Ovary (tissue), 7 donors: ENCODE measurements at regions not wholly inside any gene's neighbourhood (a gene's known extent, or its start where the extent isn't known, plus 50 kb on each side); places are given as distances from the start of the nearest gene placed in this dataset.

Experiments
- DNase-seq, 5 donors: peaks; one replicate each; pipeline ENCODE4 v3.0.0-alpha.2; 2019 to 2020
- H3K27ac ChIP-seq, 2 donors: fragments of 200-600 bp; one replicate each; pipeline versions ENCODE4 v1.5.1 to v1.8.0; 2019 to 2022
- H3K27me3 ChIP-seq: fragments of 200-600 bp; one replicate; pipeline ENCODE4 v1.8.0; 2022
- H3K36me3 ChIP-seq: fragments of 200-600 bp; sonication (generic); one replicate; pipeline ENCODE4 v1.5.1; 2019
- H3K4me1 ChIP-seq: one replicate; pipeline ENCODE4 v1.8.1; 2013; ENCODE audit warnings: mild to moderate bottlenecking, moderate library complexity; ENCODE audit not compliant: insufficient read depth
- H3K4me3 ChIP-seq: fragments of 200-600 bp; sonication (generic); one replicate; pipeline ENCODE4 v1.5.1; 2017
- H3K9me3 ChIP-seq, 2 donors: fragments of 200-600 bp in 1 of 2; sonication (generic) in 1 of 2; one replicate each; pipeline versions ENCODE4 v1.5.1 to v1.8.1; 2013 to 2019; ENCODE audit warnings: mild to moderate bottlenecking in 1 of 2, moderate library complexity in 1 of 2
- EP300 ChIP-seq: sonication (generic); formaldehyde crosslinking; IDR thresholded peaks from one replicate; pipeline ENCODE4 v1.6.1; 2017; ENCODE audit warnings: antibody characterized with exemption
- POLR2A ChIP-seq: fragments of 450-650 bp; IDR thresholded peaks from one replicate; pipeline ENCODE4 v1.6.1; 2017; ENCODE audit warnings: antibody characterized with exemption, mild to moderate bottlenecking, moderate library complexity
- WGBS, 3 donors: extraction: QIAGEN DNeasy Blood & Tissue Kit in 1 of 3; methylation state at CpG; one replicate each; pipeline versions ENCODE4 v1.1.5 to v1.1.7; 2013 to 2017; 5-methylcytosine and 5-hydroxymethylcytosine counted together
- intact Hi-C, 4 donors: fragments of 100-400 bp; cut with DNase I; formaldehyde crosslinking; loops; one replicate each; pipeline versions ENCODE4 v1.11.0 to v1.15.1; 2022 to 2023
- TF ChIP-seq, protein P1 (sequence below), 3 donors: fragments of 450-650 bp in 2 of 3; fragments of 200-600 bp in 1 of 3; IDR thresholded peaks; one replicate each; pipeline versions ENCODE4 v1.5.1 to v1.8.0; 2016 to 2022; ENCODE audit warnings: antibody characterized with exemption in 3 of 3, mild to moderate bottlenecking in 1 of 3
- donor health status: DM: no; HTN: no; CAD: no; lungs with moderate emphysema.
- donor health status: DM: no; HTN: no; CAD: no.
- donor health status: Bipolar disorder and iron deficiency.
- donor health status: DM: no; HTN: no; CAD: no.
- donor health status: DM: yes; HTN: yes; CAD: no.

DNA sequence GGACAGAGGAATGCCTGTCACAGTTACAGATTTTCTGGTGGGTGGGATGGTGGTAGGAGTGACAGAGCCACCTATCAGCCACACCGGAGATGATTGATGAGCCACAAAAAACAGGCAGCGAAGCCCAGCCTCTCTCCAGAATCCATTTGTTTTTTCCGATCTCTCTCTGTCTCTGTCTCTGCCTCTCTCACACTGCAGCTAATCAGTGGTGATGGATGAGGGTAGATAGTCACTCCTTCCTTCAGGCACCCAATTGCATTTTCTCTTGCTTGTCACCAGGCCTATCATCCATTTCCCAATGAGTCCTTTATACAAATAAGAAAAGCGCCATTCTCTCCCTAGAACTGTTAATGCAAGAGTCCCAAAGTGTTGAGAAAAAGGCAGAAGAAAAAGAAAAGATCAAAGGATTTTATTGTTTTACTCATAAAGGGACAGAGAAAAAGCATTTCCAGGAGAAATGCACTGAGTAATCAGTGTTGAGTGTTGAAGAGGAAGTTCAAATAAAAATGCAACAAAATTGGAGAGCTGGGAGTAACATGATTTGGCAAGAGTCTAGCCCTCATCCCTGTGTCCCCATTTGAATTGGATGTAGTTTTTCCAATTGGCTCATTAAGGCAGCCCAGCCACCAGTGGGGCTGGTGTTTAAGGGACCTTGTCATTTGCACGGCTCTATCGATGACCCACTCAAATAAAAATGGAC is 1089.3 kb downstream of the TUSC7 start:
- intact Hi-C loops, result no loop called here
- Histone ChIP-seq H3K4me3 (no peak overlapping the region), H3K4me1 (no peaks in the 10 kb centered on the region), H3K9me3 (no peaks in the 10 kb centered on the region), H3K36me3 (no peaks in the 10 kb centered on the region), H3K27me3 (no peaks in the 10 kb centered on the region), H3K27ac (no peak overlapping the region)
- TF ChIP-seq POLR2A, result no peak
- TF ChIP-seq, protein P1, sequence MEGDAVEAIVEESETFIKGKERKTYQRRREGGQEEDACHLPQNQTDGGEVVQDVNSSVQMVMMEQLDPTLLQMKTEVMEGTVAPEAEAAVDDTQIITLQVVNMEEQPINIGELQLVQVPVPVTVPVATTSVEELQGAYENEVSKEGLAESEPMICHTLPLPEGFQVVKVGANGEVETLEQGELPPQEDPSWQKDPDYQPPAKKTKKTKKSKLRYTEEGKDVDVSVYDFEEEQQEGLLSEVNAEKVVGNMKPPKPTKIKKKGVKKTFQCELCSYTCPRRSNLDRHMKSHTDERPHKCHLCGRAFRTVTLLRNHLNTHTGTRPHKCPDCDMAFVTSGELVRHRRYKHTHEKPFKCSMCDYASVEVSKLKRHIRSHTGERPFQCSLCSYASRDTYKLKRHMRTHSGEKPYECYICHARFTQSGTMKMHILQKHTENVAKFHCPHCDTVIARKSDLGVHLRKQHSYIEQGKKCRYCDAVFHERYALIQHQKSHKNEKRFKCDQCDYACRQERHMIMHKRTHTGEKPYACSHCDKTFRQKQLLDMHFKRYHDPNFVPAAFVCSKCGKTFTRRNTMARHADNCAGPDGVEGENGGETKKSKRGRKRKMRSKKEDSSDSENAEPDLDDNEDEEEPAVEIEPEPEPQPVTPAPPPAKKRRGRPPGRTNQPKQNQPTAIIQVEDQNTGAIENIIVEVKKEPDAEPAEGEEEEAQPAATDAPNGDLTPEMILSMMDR (IDR thresholded peaks at IDR 0.05), result no peak
- no peak for TF ChIP-seq EP300
- 77 to 91% (median 88%) methylated on average over 6 of the region's 6 CpGs for WGBS, 3 donors
- DNase-seq, result no peak

DNA sequence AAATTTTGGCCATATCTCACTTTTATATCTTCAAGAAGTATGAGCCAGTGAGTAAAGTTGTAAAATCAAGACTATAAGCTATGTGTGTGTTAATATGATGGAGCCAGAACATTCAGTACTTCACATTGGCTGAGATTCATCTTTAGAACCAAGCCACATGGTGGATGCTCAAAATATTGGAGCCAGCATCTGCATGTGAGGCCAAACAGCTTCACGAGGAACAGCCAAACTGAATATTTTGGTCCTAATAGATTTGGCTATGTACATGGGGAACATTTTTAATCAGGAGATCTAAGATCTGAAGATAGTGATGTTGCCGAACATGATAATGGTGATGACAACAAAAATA is 1089.8 kb downstream of the TUSC7 start:
- WGBS, 3 donors, result 49 to 73% (median 72%) methylated on average over 2 of the region's 2 CpGs

DNA sequence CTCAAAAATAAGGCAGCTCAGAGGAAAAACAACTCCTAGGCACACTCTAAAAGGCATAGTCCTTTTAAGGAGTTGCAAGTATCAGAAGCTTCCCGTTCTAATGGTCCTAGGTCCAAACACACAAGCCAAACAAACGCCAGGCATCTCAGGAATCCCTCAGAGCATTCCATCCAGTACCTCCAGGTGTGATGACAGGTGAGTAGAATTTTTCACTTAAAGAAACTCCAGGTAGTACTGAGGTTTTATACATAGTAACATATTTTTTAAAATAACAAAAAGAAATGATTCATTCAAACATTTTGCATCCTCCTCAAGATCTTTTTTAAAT is 1092.3 kb downstream of the TUSC7 start:
- Histone ChIP-seq H3K4me1 (no peaks in the 10 kb centered on the region), H3K27me3 (no peaks in the 10 kb centered on the region), H3K27ac (no peak overlapping the region), H3K4me3 (no peak overlapping the region), H3K9me3 (no peaks in the 10 kb centered on the region), H3K36me3 (no peaks in the 10 kb centered on the region)
- 19 to 45% (median 30%) methylated on average over 2 of the region's 2 CpGs for WGBS, 3 donors
- TF ChIP-seq POLR2A, result no peak
- TF ChIP-seq, protein P1 (IDR thresholded peaks at IDR 0.05), result no peak
- no peak for TF ChIP-seq EP300
- intact Hi-C loops, result no loop called here
- no peak for DNase-seq

More for the DNA sequence above, 1089.8 kb downstream of the TUSC7 start:
- intact Hi-C loops, result no loop called here
- H3K36me3 ChIP-seq, result no peaks in the 10 kb centered on the region
- no peaks in the 10 kb centered on the region for H3K9me3 ChIP-seq
- no peak overlapping the region for H3K4me3 ChIP-seq
- no peak for DNase-seq
- no peak overlapping the region for H3K27ac ChIP-seq
- no peaks in the 10 kb centered on the region for H3K27me3 ChIP-seq
- H3K4me1 ChIP-seq, result no peaks in the 10 kb centered on the region
- TF ChIP-seq EP300, result no peak
- no peak for TF ChIP-seq POLR2A
- TF ChIP-seq, protein P1 (IDR thresholded peaks at IDR 0.05), result no peak

DNA sequence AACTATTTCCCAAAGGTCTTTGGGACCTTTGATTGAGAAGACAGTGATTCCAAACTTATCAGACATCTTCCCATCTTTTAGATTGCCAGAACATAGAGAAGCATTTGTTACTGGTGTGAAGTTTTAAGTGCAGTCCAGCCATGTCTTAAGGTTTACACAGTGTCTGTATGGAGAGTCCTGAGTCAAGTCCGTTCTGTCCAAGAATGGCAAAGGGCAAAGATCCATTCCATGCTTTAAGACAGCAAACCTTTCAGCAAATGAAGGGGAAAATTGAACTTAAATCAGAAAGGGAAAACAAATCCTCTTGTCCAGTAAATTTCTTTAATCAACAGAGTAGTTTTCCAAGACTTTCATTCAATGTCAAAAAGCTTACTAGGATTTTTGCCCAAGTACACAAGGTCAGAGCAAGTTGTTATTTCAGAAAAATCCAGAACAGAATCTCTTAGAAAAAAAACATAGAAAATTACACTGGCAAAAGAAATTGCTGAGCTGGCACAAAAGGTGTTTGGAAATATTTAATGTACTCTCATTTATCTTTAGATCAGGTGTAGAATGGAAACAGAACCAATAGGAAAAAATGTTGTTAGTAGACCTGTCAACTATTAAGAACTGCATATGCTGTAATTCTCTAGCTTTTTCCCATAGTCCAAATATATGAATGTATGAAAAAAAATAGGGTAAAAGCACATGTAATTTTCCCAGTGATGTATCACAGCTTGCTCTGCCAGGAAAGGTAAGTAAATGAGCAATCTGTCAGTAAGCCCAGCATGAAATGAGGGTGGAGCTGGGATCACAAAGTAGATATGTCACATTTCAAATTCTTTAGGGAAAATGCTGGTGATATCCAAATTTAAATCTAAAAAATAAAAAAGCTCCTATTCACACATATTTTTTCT is 1099.9 kb downstream of the TUSC7 start:
- Histone ChIP-seq H3K4me3 (no peak overlapping the region), H3K36me3 (no peaks in the 10 kb centered on the region), H3K4me1 (no peaks in the 10 kb centered on the region), H3K27me3 (no peaks in the 10 kb centered on the region), H3K9me3 (no peaks in the 10 kb centered on the region), H3K27ac (no peak overlapping the region)
- WGBS, 3 donors, result 26 to 41% (median 26%) methylated on average over 1 of the region's 1 CpG
- TF ChIP-seq EP300 (no peak), POLR2A (no peak)
- TF ChIP-seq, protein P1 (IDR thresholded peaks at IDR 0.05), result no peak
- no peak for DNase-seq
- intact Hi-C loops, result no loop called here
